Type B pancreatic cell (in vitro differentiated cells): ENCODE measurements at regions not wholly inside any gene's neighbourhood (a gene's known extent, or its start where the extent isn't known, plus 50 kb on each side); places are given as distances from the start of the nearest gene placed in this dataset.
"Not testable (repeated sequence)": the region's sequence is repeated elsewhere in the genome, so short reads cannot be mapped to it uniquely, and the experiment has no call there.

Experiments used
- DNase-seq: peaks from one replicate; pipeline ENCODE4 v3.0.0; 2021; ENCODE audit warnings: mixed read lengths; ENCODE audit not compliant: unreplicated experiment; ENCODE audit errors: extremely low spot score
- H3K27ac Mint-ChIP-seq: 2 replicates; pipeline ENCODE4 v1.8.0; 2021; ENCODE audit warnings: mild to moderate bottlenecking, mixed read lengths
- H3K27me3 Mint-ChIP-seq: 2 replicates; pipeline ENCODE4 v1.8.0; 2021; ENCODE audit warnings: mixed read lengths
- H3K36me3 Mint-ChIP-seq: 2 replicates; pipeline ENCODE4 v1.8.0; 2021; ENCODE audit warnings: mixed read lengths
- H3K4me1 Mint-ChIP-seq: one replicate; pipeline ENCODE4 v1.8.0; 2021; ENCODE audit warnings: mixed read lengths; ENCODE audit not compliant: unreplicated experiment
- H3K4me3 Mint-ChIP-seq: 2 replicates; pipeline ENCODE4 v1.8.0; 2021; ENCODE audit warnings: mild to moderate bottlenecking, mixed read lengths
- H3K9me3 Mint-ChIP-seq: 2 replicates; pipeline ENCODE4 v1.8.0; 2021; ENCODE audit warnings: mixed read lengths
- CTCF ChIP-seq: fragments of 200-600 bp; sonication (generic); conservative IDR thresholded peaks from 2 replicates; pipeline ENCODE4 v1.5.0; 2021; ENCODE audit warnings: antibody characterized with exemption, mild to moderate bottlenecking

GRCh38 chr4:189613207-189613606 is 327.5 kb upstream of the FRG1 start:
- TF ChIP-seq CTCF: no peak
- DNase-seq: no peak
- Mint-ChIP-seq H3K27ac (no peak overlapping the region), H3K4me3 (no peak overlapping the region), H3K27me3 (no peaks in the 10 kb centered on the region), H3K4me1 (no peaks in the 10 kb centered on the region), H3K9me3 (peaks cover 5% of the 10 kb centered on the region), H3K36me3 (no peaks in the 10 kb centered on the region)

GRCh38 chr4:189615217-189615663 is 325.4 kb upstream of the FRG1 start:
- Mint-ChIP-seq H3K27ac (no peak overlapping the region), H3K9me3 (peaks cover 9% of the 10 kb centered on the region), H3K36me3 (no peaks in the 10 kb centered on the region), H3K4me3 (no peak overlapping the region), H3K27me3 (no peaks in the 10 kb centered on the region), H3K4me1 (no peaks in the 10 kb centered on the region)
- DNase-seq: no peak
- TF ChIP-seq CTCF: no peak

GRCh38 chr4:189617741-189618140 is 322.9 kb upstream of the FRG1 start:
- not testable (repeated sequence) for H3K4me3 Mint-ChIP-seq, H3K9me3 Mint-ChIP-seq, H3K27ac Mint-ChIP-seq, DNase-seq, H3K27me3 Mint-ChIP-seq, H3K4me1 Mint-ChIP-seq, H3K36me3 Mint-ChIP-seq

- H3K4me1 Mint-ChIP-seq, H3K9me3 Mint-ChIP-seq, DNase-seq, H3K4me3 Mint-ChIP-seq, H3K36me3 Mint-ChIP-seq, H3K27ac Mint-ChIP-seq, H3K27me3 Mint-ChIP-seq: not testable (repeated sequence)
Measured at GRCh38 chr4:189619441-189620250, 321.0 kb upstream of the FRG1 start.

GRCh38 chr4:189622574-189622973 is 318.1 kb upstream of the FRG1 start:
- not testable (repeated sequence) for DNase-seq, H3K36me3 Mint-ChIP-seq, H3K4me3 Mint-ChIP-seq, H3K4me1 Mint-ChIP-seq, H3K9me3 Mint-ChIP-seq, H3K27me3 Mint-ChIP-seq, H3K27ac Mint-ChIP-seq

GRCh38 chr4:189627041-189627440 is 313.6 kb upstream of the FRG1 start:
- not testable (repeated sequence) for H3K9me3 Mint-ChIP-seq, H3K36me3 Mint-ChIP-seq, H3K27me3 Mint-ChIP-seq, H3K4me1 Mint-ChIP-seq, H3K4me3 Mint-ChIP-seq, DNase-seq, H3K27ac Mint-ChIP-seq

GRCh38 chr4:189629733-189630132 is 310.9 kb upstream of the FRG1 start:
- not testable (repeated sequence) for H3K27ac Mint-ChIP-seq, H3K4me3 Mint-ChIP-seq, H3K9me3 Mint-ChIP-seq, DNase-seq, H3K27me3 Mint-ChIP-seq, H3K4me1 Mint-ChIP-seq, H3K36me3 Mint-ChIP-seq

- H3K9me3 Mint-ChIP-seq, H3K4me1 Mint-ChIP-seq, DNase-seq, H3K27me3 Mint-ChIP-seq, H3K27ac Mint-ChIP-seq, H3K36me3 Mint-ChIP-seq, H3K4me3 Mint-ChIP-seq: not testable (repeated sequence)
Measured at GRCh38 chr4:189630913-189631567, 309.6 kb upstream of the FRG1 start.

GRCh38 chr4:189631568-189631916 is 309.1 kb upstream of the FRG1 start:
- H3K27me3 Mint-ChIP-seq, DNase-seq, H3K4me3 Mint-ChIP-seq, H3K36me3 Mint-ChIP-seq, H3K9me3 Mint-ChIP-seq, H3K27ac Mint-ChIP-seq, H3K4me1 Mint-ChIP-seq: not testable (repeated sequence)

GRCh38 chr4:189650436-189650835 is 290.2 kb upstream of the FRG1 start:
- H3K4me1 Mint-ChIP-seq, H3K36me3 Mint-ChIP-seq, H3K27me3 Mint-ChIP-seq: not testable (repeated sequence)

GRCh38 chr4:189653130-189653653 is 287.5 kb upstream of the FRG1 start:
- not testable (repeated sequence) for H3K4me1 Mint-ChIP-seq, H3K4me3 Mint-ChIP-seq, H3K27me3 Mint-ChIP-seq, H3K9me3 Mint-ChIP-seq, H3K36me3 Mint-ChIP-seq, H3K27ac Mint-ChIP-seq, DNase-seq

More at GRCh38 chr4:189650436-189650835, 290.2 kb upstream of the FRG1 start:
- DNase-seq, H3K27ac Mint-ChIP-seq, H3K9me3 Mint-ChIP-seq, H3K4me3 Mint-ChIP-seq: not testable (repeated sequence)

GRCh38 chr4:189653983-189654382 is 286.7 kb upstream of the FRG1 start:
- not testable (repeated sequence) for H3K27me3 Mint-ChIP-seq, H3K4me1 Mint-ChIP-seq, H3K9me3 Mint-ChIP-seq, H3K4me3 Mint-ChIP-seq, DNase-seq, H3K27ac Mint-ChIP-seq, H3K36me3 Mint-ChIP-seq
